HG02852 (cell line): ENCODE measurements at regions not wholly inside any gene's neighbourhood (a gene's known extent, or its start where the extent isn't known, plus 50 kb on each side); places are given as distances from the start of the nearest gene placed in this dataset.
"Not testable (repeated sequence)": the region's sequence is repeated elsewhere in the genome, so short reads cannot be mapped to it uniquely, and the experiment has no call there.

Experiments
- ATAC-seq: cut with Tn5 transposase; IDR thresholded peaks from one replicate; pipeline ENCODE4 v1.9.1; 2021; ENCODE audit warnings: mild to moderate bottlenecking, moderate library complexity; ENCODE audit not compliant: unreplicated experiment

GRCh38 chr10:7108141-7108540, 302.7 kb downstream of the SFMBT2 start:
- no peak for ATAC-seq

- no peak for ATAC-seq
These were observed 303.5 kb downstream of the SFMBT2 start for GRCh38 chr10:7107285-7107684.

- not testable (repeated sequence) for ATAC-seq
These were observed 306.5 kb downstream of the SFMBT2 start for GRCh38 chr10:7104379-7104778.

GRCh38 chr10:7102557-7103349, 308.1 kb downstream of the SFMBT2 start:
- peak; percentile 93 for ATAC-seq

- ATAC-seq = no peak
These were observed 308.8 kb downstream of the SFMBT2 start for GRCh38 chr10:7102084-7102483.

GRCh38 chr10:7101451-7101850, 309.4 kb downstream of the SFMBT2 start:
- no peak for ATAC-seq

GRCh38 chr10:7100032-7100702, 310.7 kb downstream of the SFMBT2 start:
- ATAC-seq = no peak

GRCh38 chr10:7098160-7098762, 312.6 kb downstream of the SFMBT2 start:
- ATAC-seq = no peak

- no peak for ATAC-seq
These were observed 316.1 kb downstream of the SFMBT2 start for GRCh38 chr10:7094781-7095180.

- no peak for ATAC-seq
These were observed 317.5 kb downstream of the SFMBT2 start for GRCh38 chr10:7093368-7093767.

- ATAC-seq = no peak
These were observed 318.2 kb downstream of the SFMBT2 start for GRCh38 chr10:7092603-7093002.

- no peak for ATAC-seq
These were observed 320.3 kb downstream of the SFMBT2 start for GRCh38 chr10:7090529-7090928.

- ATAC-seq = no peak
These were observed 324.8 kb downstream of the SFMBT2 start for GRCh38 chr10:7085913-7086589.

- no peak for ATAC-seq
These were observed 325.5 kb downstream of the SFMBT2 start for GRCh38 chr10:7085147-7085912.

- ATAC-seq = no peak
These were observed 326.4 kb downstream of the SFMBT2 start for GRCh38 chr10:7084280-7085005.

GRCh38 chr10:7082967-7083366, 327.9 kb downstream of the SFMBT2 start:
- no peak for ATAC-seq

- ATAC-seq = no peak
These were observed 333.0 kb downstream of the SFMBT2 start for GRCh38 chr10:7077880-7078279.

GRCh38 chr10:7075851-7076250, 335.0 kb downstream of the SFMBT2 start:
- ATAC-seq = no peak

- no peak for ATAC-seq
These were observed 335.7 kb downstream of the SFMBT2 start for GRCh38 chr10:7075110-7075509.

GRCh38 chr10:7071421-7071820, 339.4 kb downstream of the SFMBT2 start:
- no peak for ATAC-seq
